Neural cell (in vitro differentiated cells): ENCODE measurements at regions not wholly inside any gene's neighbourhood (a gene's known extent, or its start where the extent isn't known, plus 50 kb on each side); places are given as distances from the start of the nearest gene placed in this dataset.

Source experiments
- H2AFZ ChIP-seq: fragments of 200-600, 300-800 bp; sonication (generic), shearing (Covaris generic); 2 replicates; pipeline ENCODE4 v1.6.0; 2014; ENCODE audit warnings: low read depth, mild to moderate bottlenecking, antibody characterized with exemption, low read length, moderate library complexity
- H3F3A ChIP-seq: fragments of 200-600 bp; shearing (Covaris generic); 2 replicates; pipeline ENCODE4 v1.6.1; 2016; ENCODE audit warnings: mild to moderate bottlenecking, moderate library complexity, mixed read lengths, antibody characterized with exemption, low read length; ENCODE audit not compliant: insufficient read depth, poor library complexity, severe bottlenecking
- H3K27ac ChIP-seq: fragments of 200-600, 300-800 bp; sonication (generic), shearing (Covaris generic); 2 replicates; pipeline ENCODE4 v1.5.1; 2014; ENCODE audit warnings: mild to moderate bottlenecking, low read length, moderate library complexity
- H3K27me3 ChIP-seq: fragments of 300-800, 200-600 bp; sonication (generic), shearing (Covaris generic); 2 replicates; pipeline ENCODE4 v1.6.0; 2014; ENCODE audit warnings: mild to moderate bottlenecking, low read depth, low read length, moderate library complexity; ENCODE audit not compliant: insufficient read depth
- H3K36me3 ChIP-seq: fragments of 300-800, 200-600 bp; sonication (generic), shearing (Covaris generic); 2 replicates; pipeline ENCODE4 v1.5.1; 2014; ENCODE audit warnings: mild to moderate bottlenecking, antibody characterized with exemption, low read length, moderate library complexity; ENCODE audit not compliant: insufficient read depth
- H3K4me2 ChIP-seq: fragments of 300-800, 200-600 bp; sonication (generic), shearing (Covaris generic); 2 replicates; pipeline ENCODE4 v1.6.0; 2014; ENCODE audit warnings: mild to moderate bottlenecking, low read length
- H3K4me3 ChIP-seq: fragments of 300-800, 200-600 bp; sonication (generic), shearing (Covaris generic); 2 replicates; pipeline ENCODE4 v1.5.1; 2014; ENCODE audit warnings: mild to moderate bottlenecking, low read length, moderate library complexity
- H3K79me2 ChIP-seq: fragments of 200-600 bp; shearing (Covaris generic); replicated peaks from 2 replicates; pipeline ENCODE4 v1.6.0; 2014; ENCODE audit warnings: mild to moderate bottlenecking, low read length, moderate library complexity; ENCODE audit not compliant: insufficient read depth
- H3K9ac ChIP-seq: fragments of 300-800, 200-600 bp; sonication (generic), shearing (Covaris generic); 2 replicates; pipeline ENCODE4 v1.6.1; 2016; ENCODE audit warnings: mild to moderate bottlenecking, low read length, mixed read lengths
- H3K9me2 ChIP-seq: fragments of 200-600 bp; shearing (Covaris generic); 2 replicates; pipeline ENCODE4 v1.6.1; 2016; ENCODE audit warnings: mild to moderate bottlenecking, low read length, mixed read lengths; ENCODE audit not compliant: insufficient read depth
- H3K9me3 ChIP-seq: fragments of 200-600, 300-800 bp; sonication (generic), shearing (Covaris generic); 2 replicates; pipeline ENCODE4 v1.6.1; 2016; ENCODE audit warnings: mild to moderate bottlenecking, mixed run types, low read length, moderate library complexity, mixed read lengths
- H4K20me1 ChIP-seq: fragments of 200-600 bp; shearing (Covaris generic); 2 replicates; pipeline ENCODE4 v1.6.1; 2016; ENCODE audit warnings: mild to moderate bottlenecking, mixed run types; ENCODE audit not compliant: insufficient read depth
- EP300 ChIP-seq: fragments of 450-650 bp; conservative IDR thresholded peaks from 2 replicates; pipeline ENCODE4 v1.6.1; 2014; ENCODE audit warnings: antibody characterized with exemption, mild to moderate bottlenecking, moderate library complexity; ENCODE audit not compliant: poor library complexity, severe bottlenecking
- EZH2 ChIP-seq: fragments of 200-600, 300-800 bp; shearing (Covaris generic), sonication (generic); IDR thresholded peaks from 2 replicates; pipeline ENCODE4 v1.6.1; 2014; ENCODE audit warnings: antibody characterized with exemption, low read length, borderline replicate concordance, mild to moderate bottlenecking; ENCODE audit not compliant: insufficient read depth, poor library complexity, severe bottlenecking
- MXI1 ChIP-seq: fragments of 450-650 bp; conservative IDR thresholded peaks from 2 replicates; pipeline ENCODE4 v1.6.1; 2014; ENCODE audit warnings: antibody characterized with exemption, mild to moderate bottlenecking; ENCODE audit not compliant: poor library complexity, severe bottlenecking
- POLR2AphosphoS5 ChIP-seq: IDR thresholded peaks from 2 replicates; pipeline ENCODE4 v1.6.1; 2012
- RAD21 ChIP-seq: fragments of 450-650 bp; conservative IDR thresholded peaks from 2 replicates; pipeline ENCODE4 v1.6.1; 2014; ENCODE audit warnings: antibody characterized with exemption, mild to moderate bottlenecking, moderate library complexity
- SMC3 ChIP-seq: fragments of 450-650 bp; conservative IDR thresholded peaks from 2 replicates; pipeline ENCODE4 v1.6.1; 2014; ENCODE audit warnings: antibody characterized with exemption, mild to moderate bottlenecking, moderate library complexity; ENCODE audit not compliant: poor library complexity
- TAF1 ChIP-seq: IDR thresholded peaks from 2 replicates; pipeline ENCODE4 v1.6.1; 2012; ENCODE audit warnings: low read depth
- TF ChIP-seq, protein P1 (sequence below): fragments of 450-650 bp; IDR thresholded peaks from 2 replicates; pipeline ENCODE4 v1.5.1; 2014; ENCODE audit warnings: antibody characterized with exemption, mild to moderate bottlenecking, moderate library complexity; ENCODE audit not compliant: poor library complexity, severe bottlenecking
- TF ChIP-seq, protein P2 (sequence below): IDR thresholded peaks from 2 replicates; pipeline ENCODE4 v1.6.1; 2012; ENCODE audit warnings: borderline replicate concordance

- H3K4me2 ChIP-seq = no peak overlapping the region
- H4K20me1 ChIP-seq = no peaks in the 10 kb centered on the region
- H3K36me3 ChIP-seq = no peaks in the 10 kb centered on the region
- H3K9me3 ChIP-seq = no peaks in the 10 kb centered on the region
- no peak overlapping the region for H3K4me3 ChIP-seq
- no peaks in the 10 kb centered on the region for H3F3A ChIP-seq
- no peaks in the 10 kb centered on the region for H3K27me3 ChIP-seq
- H3K79me2 ChIP-seq = no peaks in the 10 kb centered on the region
- H3K9me2 ChIP-seq = no peaks in the 10 kb centered on the region
- no peak overlapping the region for H2AFZ ChIP-seq
- no peak for TF ChIP-seq SMC3
- TF ChIP-seq, protein P1, sequence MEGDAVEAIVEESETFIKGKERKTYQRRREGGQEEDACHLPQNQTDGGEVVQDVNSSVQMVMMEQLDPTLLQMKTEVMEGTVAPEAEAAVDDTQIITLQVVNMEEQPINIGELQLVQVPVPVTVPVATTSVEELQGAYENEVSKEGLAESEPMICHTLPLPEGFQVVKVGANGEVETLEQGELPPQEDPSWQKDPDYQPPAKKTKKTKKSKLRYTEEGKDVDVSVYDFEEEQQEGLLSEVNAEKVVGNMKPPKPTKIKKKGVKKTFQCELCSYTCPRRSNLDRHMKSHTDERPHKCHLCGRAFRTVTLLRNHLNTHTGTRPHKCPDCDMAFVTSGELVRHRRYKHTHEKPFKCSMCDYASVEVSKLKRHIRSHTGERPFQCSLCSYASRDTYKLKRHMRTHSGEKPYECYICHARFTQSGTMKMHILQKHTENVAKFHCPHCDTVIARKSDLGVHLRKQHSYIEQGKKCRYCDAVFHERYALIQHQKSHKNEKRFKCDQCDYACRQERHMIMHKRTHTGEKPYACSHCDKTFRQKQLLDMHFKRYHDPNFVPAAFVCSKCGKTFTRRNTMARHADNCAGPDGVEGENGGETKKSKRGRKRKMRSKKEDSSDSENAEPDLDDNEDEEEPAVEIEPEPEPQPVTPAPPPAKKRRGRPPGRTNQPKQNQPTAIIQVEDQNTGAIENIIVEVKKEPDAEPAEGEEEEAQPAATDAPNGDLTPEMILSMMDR = no peak
- TF ChIP-seq POLR2AphosphoS5 = no peak
- no peak for TF ChIP-seq EP300
- TF ChIP-seq RAD21 = no peak
- no peak for TF ChIP-seq TAF1
- TF ChIP-seq, protein P2, sequence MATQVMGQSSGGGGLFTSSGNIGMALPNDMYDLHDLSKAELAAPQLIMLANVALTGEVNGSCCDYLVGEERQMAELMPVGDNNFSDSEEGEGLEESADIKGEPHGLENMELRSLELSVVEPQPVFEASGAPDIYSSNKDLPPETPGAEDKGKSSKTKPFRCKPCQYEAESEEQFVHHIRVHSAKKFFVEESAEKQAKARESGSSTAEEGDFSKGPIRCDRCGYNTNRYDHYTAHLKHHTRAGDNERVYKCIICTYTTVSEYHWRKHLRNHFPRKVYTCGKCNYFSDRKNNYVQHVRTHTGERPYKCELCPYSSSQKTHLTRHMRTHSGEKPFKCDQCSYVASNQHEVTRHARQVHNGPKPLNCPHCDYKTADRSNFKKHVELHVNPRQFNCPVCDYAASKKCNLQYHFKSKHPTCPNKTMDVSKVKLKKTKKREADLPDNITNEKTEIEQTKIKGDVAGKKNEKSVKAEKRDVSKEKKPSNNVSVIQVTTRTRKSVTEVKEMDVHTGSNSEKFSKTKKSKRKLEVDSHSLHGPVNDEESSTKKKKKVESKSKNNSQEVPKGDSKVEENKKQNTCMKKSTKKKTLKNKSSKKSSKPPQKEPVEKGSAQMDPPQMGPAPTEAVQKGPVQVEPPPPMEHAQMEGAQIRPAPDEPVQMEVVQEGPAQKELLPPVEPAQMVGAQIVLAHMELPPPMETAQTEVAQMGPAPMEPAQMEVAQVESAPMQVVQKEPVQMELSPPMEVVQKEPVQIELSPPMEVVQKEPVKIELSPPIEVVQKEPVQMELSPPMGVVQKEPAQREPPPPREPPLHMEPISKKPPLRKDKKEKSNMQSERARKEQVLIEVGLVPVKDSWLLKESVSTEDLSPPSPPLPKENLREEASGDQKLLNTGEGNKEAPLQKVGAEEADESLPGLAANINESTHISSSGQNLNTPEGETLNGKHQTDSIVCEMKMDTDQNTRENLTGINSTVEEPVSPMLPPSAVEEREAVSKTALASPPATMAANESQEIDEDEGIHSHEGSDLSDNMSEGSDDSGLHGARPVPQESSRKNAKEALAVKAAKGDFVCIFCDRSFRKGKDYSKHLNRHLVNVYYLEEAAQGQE = no peak
- no peak for TF ChIP-seq EZH2
- no peak for TF ChIP-seq MXI1
- no peak overlapping the region for H3K9ac ChIP-seq
- no peak overlapping the region for H3K27ac ChIP-seq
These were observed 169.9 kb upstream of the ADO start for GRCh38 chr10:62634576-62634975.

DNA sequence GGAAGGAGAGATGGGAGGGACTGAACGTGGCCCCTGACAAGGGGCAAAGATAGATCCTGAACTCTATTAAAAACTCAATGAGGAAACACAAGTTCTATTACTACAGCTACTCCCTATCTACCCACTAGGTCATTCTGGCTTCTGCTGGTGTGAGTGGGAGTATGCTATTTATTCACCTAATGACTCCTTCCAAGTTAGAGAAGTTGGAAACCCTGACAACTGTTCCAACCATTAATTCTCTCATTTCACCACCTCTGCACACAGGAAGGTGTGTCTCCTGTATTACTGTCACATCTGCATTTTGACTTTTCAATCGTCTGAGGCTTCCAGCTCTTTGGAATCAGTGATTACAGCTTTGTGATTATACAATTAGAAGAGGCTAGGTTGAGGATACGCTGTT is 169.4 kb upstream of the ADO start:
- no peaks in the 10 kb centered on the region for H3K27me3 ChIP-seq
- no peak overlapping the region for H3K4me2 ChIP-seq
- H3K4me3 ChIP-seq = no peak overlapping the region
- H3K27ac ChIP-seq = no peak overlapping the region
- H3K9me2 ChIP-seq = no peaks in the 10 kb centered on the region
- no peak overlapping the region for H2AFZ ChIP-seq
- H4K20me1 ChIP-seq = no peaks in the 10 kb centered on the region
- H3F3A ChIP-seq = no peaks in the 10 kb centered on the region
- no peak overlapping the region for H3K9ac ChIP-seq
- H3K79me2 ChIP-seq = no peaks in the 10 kb centered on the region
- no peaks in the 10 kb centered on the region for H3K36me3 ChIP-seq
- no peak for TF ChIP-seq EP300
- TF ChIP-seq RAD21 = no peak
- TF ChIP-seq, protein P1 = no peak
- no peak for TF ChIP-seq MXI1
- TF ChIP-seq, protein P2 = no peak
- TF ChIP-seq TAF1 = no peak
- TF ChIP-seq SMC3 = no peak
- TF ChIP-seq POLR2AphosphoS5 = no peak
- no peak for TF ChIP-seq EZH2
- no peaks in the 10 kb centered on the region for H3K9me3 ChIP-seq
